Breast epithelium (tissue), 4 donors: ENCODE measurements at regions not wholly inside any gene's neighbourhood (a gene's known extent, or its start where the extent isn't known, plus 50 kb on each side); places are given as distances from the start of the nearest gene placed in this dataset.
"Not testable (repeated sequence)": the region's sequence is repeated elsewhere in the genome, so short reads cannot be mapped to it uniquely, and the experiment has no call there.

Experiments
- DNase-seq, 2 donors: peaks; one replicate each; pipeline ENCODE4 v3.0.0-alpha.2; 2019; ENCODE audit warnings: low spot score in 2 of 2
- H3K27ac ChIP-seq, 2 donors: fragments of 200-600 bp; sonication (generic) in 1 of 2; one replicate each; pipeline ENCODE4 v1.5.1; 2016 to 2019; ENCODE audit warnings: mild to moderate bottlenecking in 1 of 2
- H3K27me3 ChIP-seq, 2 donors: fragments of 200-600 bp; sonication (generic) in 1 of 2; one replicate each; pipeline versions ENCODE4 v1.5.1 to v1.6.0; 2017 to 2019; ENCODE audit warnings: control low read depth in 1 of 2, mild to moderate bottlenecking in 1 of 2
- H3K36me3 ChIP-seq: fragments of 200-600 bp; one replicate; pipeline ENCODE4 v1.5.1; 2019
- H3K4me1 ChIP-seq, 2 donors: fragments of 200-600 bp; sonication (generic); one replicate each; pipeline ENCODE4 v1.5.1; 2016 to 2019; ENCODE audit warnings: control low read depth in 1 of 2
- H3K4me3 ChIP-seq, 3 donors: fragments of 200-600 bp; sonication (generic); 1 replicate in 2 of 3; 2 replicates in 1 of 3; pipeline ENCODE4 v1.5.1; 2016 to 2019; ENCODE audit warnings: mild to moderate bottlenecking in 3 of 3, moderate library complexity in 2 of 3
- H3K9me3 ChIP-seq, 2 donors: fragments of 200-600 bp; sonication (generic) in 1 of 2; one replicate each; pipeline ENCODE4 v1.5.1; 2016 to 2019; ENCODE audit warnings: control low read depth in 1 of 2
- CTCF ChIP-seq, 3 donors: fragments of 450-650 bp; IDR thresholded peaks; one replicate each; pipeline ENCODE4 v1.5.1; 2016 to 2017; ENCODE audit warnings: antibody characterized with exemption in 3 of 3, mild to moderate bottlenecking in 3 of 3, moderate library complexity in 3 of 3
- POLR2A ChIP-seq: fragments of 450-650 bp; IDR thresholded peaks from one replicate; pipeline ENCODE4 v1.6.1; 2016; ENCODE audit warnings: antibody characterized with exemption, mild to moderate bottlenecking, moderate library complexity
- POLR2AphosphoS5 ChIP-seq, 3 donors: sonication (generic); formaldehyde crosslinking; IDR thresholded peaks; one replicate each; pipeline ENCODE4 v1.6.1; 2017; ENCODE audit warnings: antibody characterized with exemption in 3 of 3
- intact Hi-C: fragments of 100-400 bp; cut with DNase I; formaldehyde crosslinking; loops from one replicate; pipeline ENCODE4 v1.15.1; 2023; ENCODE audit warnings: low total_unique reads

GRCh38 chr1:109840011-109840629 is 70.5 kb upstream of the CSF1 start:
- Histone ChIP-seq H3K27ac (no peak overlapping the region), H3K36me3 (no peaks in the 10 kb centered on the region), H3K9me3 (no peaks in the 10 kb centered on the region), H3K4me1 (no peaks in the 10 kb centered on the region), H3K27me3 (no peaks in the 10 kb centered on the region), H3K4me3 (no peak overlapping the region)
- no peak for DNase-seq
- intact Hi-C loops: no loop called here
- no peak for TF ChIP-seq CTCF (IDR thresholded peaks at IDR 0.05)
- TF ChIP-seq POLR2A: no peak
- no peak for TF ChIP-seq POLR2AphosphoS5 (IDR thresholded peaks at IDR 0.05)

- H3K27me3 ChIP-seq, H3K27ac ChIP-seq, intact Hi-C loops, DNase-seq, H3K9me3 ChIP-seq, H3K4me3 ChIP-seq, H3K36me3 ChIP-seq, H3K4me1 ChIP-seq: not testable (repeated sequence)
Observed at GRCh38 chr1:109839276-109839675, 71.4 kb upstream of the CSF1 start.

- Histone ChIP-seq H3K9me3 (no peaks in the 10 kb centered on the region), H3K27me3 (no peaks in the 10 kb centered on the region), H3K4me1 (no peaks in the 10 kb centered on the region), H3K36me3 (no peaks in the 10 kb centered on the region), H3K27ac (no peak overlapping the region), H3K4me3 (no peak overlapping the region)
- DNase-seq: no peak
- intact Hi-C loops: no loop called here
- TF ChIP-seq CTCF (IDR thresholded peaks at IDR 0.05): no peak
- TF ChIP-seq POLR2A: no peak
- TF ChIP-seq POLR2AphosphoS5 (IDR thresholded peaks at IDR 0.05): no peak
Observed at GRCh38 chr1:109838838-109839240, 71.8 kb upstream of the CSF1 start.

GRCh38 chr1:109837852-109838570 is 72.6 kb upstream of the CSF1 start:
- H3K27ac ChIP-seq: no peak overlapping the region
- intact Hi-C loops: no loop called here

GRCh38 chr1:109835645-109836044 is 71.9 kb upstream of the EPS8L3 start:
- H3K36me3 ChIP-seq, H3K27me3 ChIP-seq, H3K4me1 ChIP-seq, intact Hi-C loops, H3K27ac ChIP-seq, H3K4me3 ChIP-seq, H3K9me3 ChIP-seq, DNase-seq: not testable (repeated sequence)

More at GRCh38 chr1:109837852-109838570, 72.6 kb upstream of the CSF1 start:
- Histone ChIP-seq H3K9me3 (no peaks in the 10 kb centered on the region), H3K4me3 (no peak overlapping the region), H3K4me1 (no peaks in the 10 kb centered on the region), H3K36me3 (no peaks in the 10 kb centered on the region), H3K27me3 (no peaks in the 10 kb centered on the region)
- TF ChIP-seq POLR2AphosphoS5 (IDR thresholded peaks at IDR 0.05): no peak
- no peak for TF ChIP-seq POLR2A
- no peak for TF ChIP-seq CTCF (IDR thresholded peaks at IDR 0.05)
- no peak for DNase-seq

- Histone ChIP-seq H3K9me3 (peaks cover 0 to 4% of the 10 kb centered on the region in 2 donors), H3K27me3 (no peaks in the 10 kb centered on the region), H3K4me3 (no peak overlapping the region), H3K4me1 (no peaks in the 10 kb centered on the region), H3K27ac (no peak overlapping the region), H3K36me3 (no peaks in the 10 kb centered on the region)
- no peak for DNase-seq
- intact Hi-C loops: no loop called here
- no peak for TF ChIP-seq POLR2A
- TF ChIP-seq CTCF (IDR thresholded peaks at IDR 0.05): no peak
- TF ChIP-seq POLR2AphosphoS5 (IDR thresholded peaks at IDR 0.05): no peak
Observed at GRCh38 chr1:109834951-109835350, 71.2 kb upstream of the EPS8L3 start.
